DLD1 (cell line): ENCODE measurements at regions not wholly inside any gene's neighbourhood (a gene's known extent, or its start where the extent isn't known, plus 50 kb on each side); places are given as distances from the start of the nearest gene placed in this dataset.
"Not testable (repeated sequence)": the region's sequence is repeated elsewhere in the genome, so short reads cannot be mapped to it uniquely, and the experiment has no call there.

Experiments
- in situ Hi-C: cut with HindIII; loops from 2 replicates; pipeline ENCODE4 v1.10.0; 2017; ENCODE audit warnings: low sequenced_read_pairs

- in situ Hi-C loops = no loop called here
Measured at GRCh38 chr2:176566496-176566895, 297.3 kb downstream of the MTX2 start.

GRCh38 chr2:176566961-176567360, 297.7 kb downstream of the MTX2 start:
- in situ Hi-C loops = no loop called here

GRCh38 chr2:176567361-176567760, 298.1 kb downstream of the MTX2 start:
- in situ Hi-C loops = no loop called here

GRCh38 chr2:176569574-176569973, 300.3 kb downstream of the MTX2 start:
- in situ Hi-C loops = no loop called here

GRCh38 chr2:176573612-176574483, 304.6 kb downstream of the MTX2 start:
- in situ Hi-C loops = no loop called here

- in situ Hi-C loops = no loop called here
Measured at GRCh38 chr2:176574484-176575236, 305.4 kb downstream of the MTX2 start.

- in situ Hi-C loops = no loop called here
Measured at GRCh38 chr2:176575237-176575744, 306.0 kb downstream of the MTX2 start.

- in situ Hi-C loops = no loop called here
Measured at GRCh38 chr2:176577054-176577453, 307.8 kb downstream of the MTX2 start.

GRCh38 chr2:176578292-176578691, 309.1 kb downstream of the MTX2 start:
- in situ Hi-C loops = not testable (repeated sequence)

GRCh38 chr2:176579608-176580007, 310.4 kb downstream of the MTX2 start:
- in situ Hi-C loops = no loop called here

GRCh38 chr2:176581557-176582165, 312.4 kb downstream of the MTX2 start:
- in situ Hi-C loops = no loop called here

GRCh38 chr2:176582176-176582575, 312.9 kb downstream of the MTX2 start:
- in situ Hi-C loops = no loop called here

GRCh38 chr2:176582990-176583481, 313.8 kb downstream of the MTX2 start:
- in situ Hi-C loops = no loop called here

- in situ Hi-C loops = no loop called here
Measured at GRCh38 chr2:176583607-176584006, 314.4 kb downstream of the MTX2 start.

GRCh38 chr2:176584333-176584732, 315.1 kb downstream of the MTX2 start:
- in situ Hi-C loops = no loop called here

GRCh38 chr2:176585291-176585690, 316.0 kb downstream of the MTX2 start:
- in situ Hi-C loops = no loop called here

GRCh38 chr2:176585791-176586190, 316.5 kb downstream of the MTX2 start:
- in situ Hi-C loops = no loop called here

- in situ Hi-C loops = no loop called here
Measured at GRCh38 chr2:176589287-176589686, 320.0 kb downstream of the MTX2 start.

- in situ Hi-C loops = no loop called here
Measured at GRCh38 chr2:176589825-176590440, 320.7 kb downstream of the MTX2 start.

- in situ Hi-C loops = no loop called here
Measured at GRCh38 chr2:176592216-176592615, 323.0 kb downstream of the MTX2 start.

GRCh38 chr2:176595986-176596385, 326.7 kb downstream of the MTX2 start:
- in situ Hi-C loops = no loop called here
